Suprapubic skin (tissue), 4 donors: ENCODE measurements at regions not wholly inside any gene's neighbourhood (a gene's known extent, or its start where the extent isn't known, plus 50 kb on each side); places are given as distances from the start of the nearest gene placed in this dataset.
"Not testable (repeated sequence)": the region's sequence is repeated elsewhere in the genome, so short reads cannot be mapped to it uniquely, and the experiment has no call there.

Experiments used
- DNase-seq, 2 donors: peaks; one replicate each; pipeline ENCODE4 v3.0.0-alpha.2; 2019; ENCODE audit warnings: low spot score in 2 of 2
- H3K27ac ChIP-seq: fragments of 200-600 bp; sonication (generic); one replicate; pipeline ENCODE4 v1.5.1; 2019
- H3K27me3 ChIP-seq: fragments of 200-600 bp; sonication (generic); one replicate; pipeline ENCODE4 v1.5.1; 2019
- H3K36me3 ChIP-seq: fragments of 200-600 bp; sonication (generic); one replicate; pipeline ENCODE4 v1.5.1; 2019
- H3K4me1 ChIP-seq: fragments of 200-600 bp; sonication (generic); one replicate; pipeline ENCODE4 v1.5.1; 2019
- H3K4me3 ChIP-seq: fragments of 200-600 bp; sonication (generic); one replicate; pipeline ENCODE4 v1.5.1; 2019; ENCODE audit warnings: mild to moderate bottlenecking
- H3K9me3 ChIP-seq: fragments of 200-600 bp; sonication (generic); one replicate; pipeline ENCODE4 v1.5.1; 2019
- EP300 ChIP-seq: sonication (generic); formaldehyde crosslinking; IDR thresholded peaks from one replicate; pipeline ENCODE4 v1.6.1; 2017; ENCODE audit warnings: antibody characterized with exemption
- POLR2A ChIP-seq, 2 donors: fragments of 450-650 bp; IDR thresholded peaks; one replicate each; pipeline ENCODE4 v1.6.1; 2017; ENCODE audit warnings: antibody characterized with exemption in 2 of 2, mild to moderate bottlenecking in 2 of 2, moderate library complexity in 2 of 2
- POLR2AphosphoS5 ChIP-seq, 3 donors: sonication (generic); formaldehyde crosslinking; IDR thresholded peaks; one replicate each; pipeline ENCODE4 v1.6.1; 2017; ENCODE audit warnings: antibody characterized with exemption in 3 of 3
- WGBS: methylation state at CpG from one replicate; pipeline ENCODE4 v1.1.5; 2018; 5-methylcytosine and 5-hydroxymethylcytosine counted together
- TF ChIP-seq, protein P1 (sequence below), 2 donors: fragments of 200-600 bp in 1 of 2; fragments of 450-650 bp in 1 of 2; sonication (generic) in 1 of 2; IDR thresholded peaks; one replicate each; pipeline ENCODE4 v1.5.1; 2016 to 2019; ENCODE audit warnings: antibody characterized with exemption in 2 of 2, mild to moderate bottlenecking in 1 of 2, moderate library complexity in 1 of 2

DNA sequence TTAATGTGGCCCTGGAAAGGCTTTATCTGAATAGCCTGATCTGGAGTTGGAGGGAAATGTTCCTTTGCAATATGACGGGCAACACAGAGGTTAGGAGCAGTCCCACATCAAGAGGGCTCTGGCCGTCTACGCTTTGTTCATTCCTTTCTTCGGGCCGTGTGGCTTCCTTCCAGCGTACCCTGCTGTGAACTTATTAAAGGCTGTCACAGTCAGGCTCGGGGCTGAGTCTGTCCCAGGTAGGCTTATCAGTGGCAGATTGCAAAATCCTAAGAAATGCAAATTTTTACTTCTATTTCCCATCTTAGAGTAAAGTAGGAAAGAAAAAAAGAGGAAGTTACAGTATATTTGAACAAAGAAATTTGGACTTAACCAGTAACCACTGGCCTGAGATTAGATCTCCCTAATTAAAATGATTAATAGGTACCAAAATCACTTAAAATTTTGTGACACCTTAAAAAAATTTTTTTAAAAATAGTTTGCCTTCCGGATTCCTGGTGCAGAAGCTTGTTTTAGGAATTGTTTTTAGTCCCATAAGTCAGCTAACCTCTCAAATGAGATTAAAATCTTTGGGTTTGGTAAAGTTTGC is 453.1 kb upstream of the MKI67 start:
- no peak for DNase-seq
- H3K36me3 ChIP-seq: no peaks in the 10 kb centered on the region
- TF ChIP-seq POLR2A (IDR thresholded peaks at IDR 0.05) (no peak), EP300 (no peak), POLR2AphosphoS5 (IDR thresholded peaks at IDR 0.05) (no peak)
- TF ChIP-seq, protein P1, sequence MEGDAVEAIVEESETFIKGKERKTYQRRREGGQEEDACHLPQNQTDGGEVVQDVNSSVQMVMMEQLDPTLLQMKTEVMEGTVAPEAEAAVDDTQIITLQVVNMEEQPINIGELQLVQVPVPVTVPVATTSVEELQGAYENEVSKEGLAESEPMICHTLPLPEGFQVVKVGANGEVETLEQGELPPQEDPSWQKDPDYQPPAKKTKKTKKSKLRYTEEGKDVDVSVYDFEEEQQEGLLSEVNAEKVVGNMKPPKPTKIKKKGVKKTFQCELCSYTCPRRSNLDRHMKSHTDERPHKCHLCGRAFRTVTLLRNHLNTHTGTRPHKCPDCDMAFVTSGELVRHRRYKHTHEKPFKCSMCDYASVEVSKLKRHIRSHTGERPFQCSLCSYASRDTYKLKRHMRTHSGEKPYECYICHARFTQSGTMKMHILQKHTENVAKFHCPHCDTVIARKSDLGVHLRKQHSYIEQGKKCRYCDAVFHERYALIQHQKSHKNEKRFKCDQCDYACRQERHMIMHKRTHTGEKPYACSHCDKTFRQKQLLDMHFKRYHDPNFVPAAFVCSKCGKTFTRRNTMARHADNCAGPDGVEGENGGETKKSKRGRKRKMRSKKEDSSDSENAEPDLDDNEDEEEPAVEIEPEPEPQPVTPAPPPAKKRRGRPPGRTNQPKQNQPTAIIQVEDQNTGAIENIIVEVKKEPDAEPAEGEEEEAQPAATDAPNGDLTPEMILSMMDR (IDR thresholded peaks at IDR 0.05): no peak
- no peak overlapping the region for H3K27ac ChIP-seq
- no peaks in the 10 kb centered on the region for H3K9me3 ChIP-seq
- no peaks in the 10 kb centered on the region for H3K4me1 ChIP-seq
- no peak overlapping the region for H3K4me3 ChIP-seq
- 72% methylated on average over 8 of the region's 8 CpGs for WGBS
- H3K27me3 ChIP-seq: no peaks in the 10 kb centered on the region

DNA sequence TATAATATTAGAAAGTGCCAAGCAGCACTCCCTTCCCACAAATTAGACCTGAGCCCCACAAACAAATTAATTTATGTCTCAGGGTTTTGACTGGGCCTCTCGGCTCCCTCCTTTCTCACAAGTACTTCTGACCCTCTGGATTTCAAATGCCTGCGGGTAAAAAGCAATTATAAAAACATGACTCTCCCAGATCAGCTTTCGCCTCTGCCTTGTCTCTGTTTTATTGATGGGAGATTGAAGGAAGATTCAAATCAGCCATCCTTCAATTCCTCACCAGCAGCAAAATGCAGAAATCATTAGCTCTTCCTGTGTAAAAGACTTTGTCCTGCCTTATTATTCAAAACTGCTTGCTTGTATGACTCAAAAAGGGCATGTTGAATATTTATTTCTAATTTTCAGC is 453.7 kb upstream of the MKI67 start:
- no peak overlapping the region for H3K27ac ChIP-seq
- H3K27me3 ChIP-seq: no peaks in the 10 kb centered on the region
- no peaks in the 10 kb centered on the region for H3K9me3 ChIP-seq
- H3K4me1 ChIP-seq: no peaks in the 10 kb centered on the region
- DNase-seq: no peak
- 76% methylated on average over 3 of the region's 3 CpGs for WGBS
- H3K36me3 ChIP-seq: no peaks in the 10 kb centered on the region
- TF ChIP-seq EP300: no peak
- TF ChIP-seq, protein P1 (IDR thresholded peaks at IDR 0.05): no peak
- TF ChIP-seq POLR2AphosphoS5 (IDR thresholded peaks at IDR 0.05): no peak
- no peak for TF ChIP-seq POLR2A (IDR thresholded peaks at IDR 0.05)
- no peak overlapping the region for H3K4me3 ChIP-seq

DNA sequence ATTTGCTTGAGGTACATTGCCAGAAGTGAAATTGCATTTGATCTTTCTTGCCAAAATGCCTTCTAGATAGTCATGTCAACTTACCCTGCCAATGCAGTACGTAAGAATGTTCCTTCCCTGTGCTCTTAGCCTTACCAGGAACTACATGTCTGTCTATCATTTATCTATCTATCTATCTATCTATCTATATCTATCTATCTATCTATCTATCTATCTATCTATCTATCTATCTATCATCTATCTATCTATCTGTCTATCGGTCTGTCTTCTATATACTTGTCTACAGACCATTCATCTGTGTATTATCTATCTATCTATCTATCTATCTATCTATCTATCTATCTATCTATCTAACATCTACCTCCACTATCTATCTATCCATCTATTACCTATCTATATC is 456.9 kb upstream of the MKI67 start:
- 75% methylated on average over 2 of the region's 2 CpGs for WGBS
- H3K9me3 ChIP-seq, DNase-seq, H3K27me3 ChIP-seq, H3K27ac ChIP-seq, H3K4me3 ChIP-seq, H3K4me1 ChIP-seq, H3K36me3 ChIP-seq: not testable (repeated sequence)

DNA sequence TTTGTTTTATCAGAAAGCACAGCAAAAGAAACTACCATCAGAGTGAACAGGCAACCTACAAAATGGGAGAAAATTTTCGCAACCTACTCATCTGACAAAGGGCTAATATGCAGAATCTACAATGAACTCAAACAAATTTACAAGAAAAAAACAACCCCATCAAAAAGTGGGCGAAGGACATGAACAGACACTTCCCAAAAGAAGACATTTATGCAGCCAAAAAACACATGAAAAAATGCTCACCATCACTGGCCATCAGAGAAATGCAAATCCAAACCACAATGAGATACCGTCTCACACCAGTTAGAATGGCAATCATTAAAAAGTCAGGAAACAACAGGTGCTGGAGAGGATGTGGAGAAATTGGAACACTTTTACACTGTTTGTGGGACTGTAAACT is 460.4 kb upstream of the MKI67 start:
- not testable (repeated sequence) for H3K4me1 ChIP-seq, H3K27me3 ChIP-seq, DNase-seq, H3K4me3 ChIP-seq, H3K36me3 ChIP-seq, H3K9me3 ChIP-seq, H3K27ac ChIP-seq
- 83% methylated on average over 3 of the region's 3 CpGs for WGBS

DNA sequence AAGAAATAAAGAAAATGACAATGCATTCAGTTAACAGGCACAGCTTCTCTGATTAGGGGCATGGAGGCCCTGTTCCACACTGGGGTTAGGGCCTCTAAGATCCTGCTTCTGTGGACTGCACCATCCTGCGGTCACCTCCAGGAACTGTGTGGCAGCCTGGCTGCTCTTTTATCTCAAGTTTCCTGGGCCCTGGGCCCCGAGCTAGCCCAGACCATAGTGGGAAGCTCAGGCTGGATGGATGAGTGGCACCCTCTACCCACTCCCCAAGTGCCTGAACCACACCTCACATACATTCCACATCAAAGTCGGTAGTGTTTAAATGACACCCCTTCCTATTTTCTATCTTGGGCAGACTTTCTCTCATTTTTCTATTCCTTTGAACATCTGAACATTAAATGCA is 461.5 kb upstream of the MKI67 start:
- Histone ChIP-seq H3K9me3 (no peaks in the 10 kb centered on the region), H3K36me3 (no peaks in the 10 kb centered on the region), H3K4me1 (no peaks in the 10 kb centered on the region), H3K27ac (no peak overlapping the region), H3K27me3 (no peaks in the 10 kb centered on the region), H3K4me3 (no peak overlapping the region)
- 88% methylated on average over 3 of the region's 3 CpGs for WGBS
- TF ChIP-seq POLR2AphosphoS5 (IDR thresholded peaks at IDR 0.05) (no peak), EP300 (no peak), POLR2A (IDR thresholded peaks at IDR 0.05) (no peak)
- TF ChIP-seq, protein P1 (IDR thresholded peaks at IDR 0.05): no peak
- no peak for DNase-seq

DNA sequence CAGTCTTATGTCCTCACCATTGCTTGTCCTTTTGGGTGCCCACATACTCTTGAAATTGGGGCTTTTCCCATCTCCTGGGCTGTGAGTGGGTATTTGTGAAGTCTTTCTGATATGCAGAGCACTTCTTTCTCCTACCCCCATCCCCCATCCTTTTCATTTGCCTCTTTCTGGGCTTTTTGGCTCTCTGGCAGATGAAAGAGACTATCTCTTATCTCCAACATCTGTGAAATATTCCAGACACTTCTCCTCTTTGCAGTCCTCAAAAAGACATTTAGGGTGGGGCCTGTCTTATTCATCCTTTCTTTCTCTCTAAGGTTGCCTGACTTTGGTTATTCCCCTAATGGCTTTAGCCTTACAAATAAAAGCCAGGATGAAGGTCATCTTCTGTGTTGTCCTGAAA is 462.2 kb upstream of the MKI67 start:
- H3K4me1 ChIP-seq: no peaks in the 10 kb centered on the region
- H3K4me3 ChIP-seq: no peak overlapping the region
- H3K36me3 ChIP-seq: no peaks in the 10 kb centered on the region
- TF ChIP-seq, protein P1 (IDR thresholded peaks at IDR 0.05): no peak
- TF ChIP-seq POLR2AphosphoS5 (IDR thresholded peaks at IDR 0.05) (no peak), POLR2A (IDR thresholded peaks at IDR 0.05) (no peak), EP300 (no peak)
- H3K27ac ChIP-seq: no peak overlapping the region
- H3K27me3 ChIP-seq: no peaks in the 10 kb centered on the region
- H3K9me3 ChIP-seq: no peaks in the 10 kb centered on the region
- DNase-seq: no peak
